ENCODE measurements at regions not wholly inside any gene's neighbourhood (a gene's known extent, or its start where the extent isn't known, plus 50 kb on each side); places are given as distances from the start of the nearest gene placed in this dataset.

- TF ChIP-seq POLR2A (IDR thresholded peaks at IDR 0.05; ENCODE audit: borderline replicate concordance, extremely low read depth, insufficient read depth, insufficient read length) (no peak), MAX (IDR thresholded peaks at IDR 0.05) (no peak), EZH2 (IDR thresholded peaks at IDR 0.05) (no peak), FOSL1 (IDR thresholded peaks at IDR 0.05; ENCODE audit: low read depth) (no peak), SP1 (IDR thresholded peaks at IDR 0.05; ENCODE audit: low read depth) (no peak)
- TF ChIP-seq, protein P1, sequence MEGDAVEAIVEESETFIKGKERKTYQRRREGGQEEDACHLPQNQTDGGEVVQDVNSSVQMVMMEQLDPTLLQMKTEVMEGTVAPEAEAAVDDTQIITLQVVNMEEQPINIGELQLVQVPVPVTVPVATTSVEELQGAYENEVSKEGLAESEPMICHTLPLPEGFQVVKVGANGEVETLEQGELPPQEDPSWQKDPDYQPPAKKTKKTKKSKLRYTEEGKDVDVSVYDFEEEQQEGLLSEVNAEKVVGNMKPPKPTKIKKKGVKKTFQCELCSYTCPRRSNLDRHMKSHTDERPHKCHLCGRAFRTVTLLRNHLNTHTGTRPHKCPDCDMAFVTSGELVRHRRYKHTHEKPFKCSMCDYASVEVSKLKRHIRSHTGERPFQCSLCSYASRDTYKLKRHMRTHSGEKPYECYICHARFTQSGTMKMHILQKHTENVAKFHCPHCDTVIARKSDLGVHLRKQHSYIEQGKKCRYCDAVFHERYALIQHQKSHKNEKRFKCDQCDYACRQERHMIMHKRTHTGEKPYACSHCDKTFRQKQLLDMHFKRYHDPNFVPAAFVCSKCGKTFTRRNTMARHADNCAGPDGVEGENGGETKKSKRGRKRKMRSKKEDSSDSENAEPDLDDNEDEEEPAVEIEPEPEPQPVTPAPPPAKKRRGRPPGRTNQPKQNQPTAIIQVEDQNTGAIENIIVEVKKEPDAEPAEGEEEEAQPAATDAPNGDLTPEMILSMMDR (IDR thresholded peaks at IDR 0.05 in 2 of 3, conservative IDR thresholded peaks at IDR 0.05 in 1 of 3; ENCODE audit: borderline replicate concordance in 1 of 3, insufficient read depth in 1 of 3, low read depth in 2 of 3, low read length in 2 of 3): peak; percentile 57 to 62 (median 59)
Observed at GRCh38 chr5:74934949-74935751, 69.0 kb upstream of the FAM169A start.
